IMR-90 (cell line): ENCODE measurements at regions not wholly inside any gene's neighbourhood (a gene's known extent, or its start where the extent isn't known, plus 50 kb on each side); places are given as distances from the start of the nearest gene placed in this dataset.

Source experiments
- ATAC-seq: fragments of 200-7000 bp; cut with Tn5 transposase; 2 replicates; pipeline ENCODE4 v1.9.1; 2020; ENCODE audit warnings: low read depth, mild to moderate bottlenecking, moderate library complexity
- BruUV-seq: library from RNA; stranded (reverse); fragments of 400-500 nt; replicated peaks from 2 replicates; lab custom pipeline; 2021; lab: Mats Ljungman, UMichigan
- CTCF ChIA-PET: fragments of 300-600 bp; formaldehyde crosslinking; extraction: SDS; loops from one replicate; lab custom pipeline; 2021; ENCODE audit warnings: antibody characterized with exemption; lab: Yijun Ruan, JAX
- POLR2A ChIA-PET: fragments of 300-600 bp; sonication (Branson Sonifier 250); formaldehyde crosslinking; loops from one replicate; lab custom pipeline; 2022; ENCODE audit warnings: antibody characterized with exemption; ENCODE audit not compliant: unreplicated experiment; lab: Charles Lee
- DNase-seq: peaks from one replicate; pipeline ENCODE4 v3.0.0; 2013
- H2AFZ ChIP-seq: replicated peaks from 2 replicates; pipeline ENCODE3; 2013; ENCODE audit warnings: low read length, mild to moderate bottlenecking; ENCODE audit not compliant: poor library complexity
- H2AK5ac ChIP-seq: 2 replicates; pipeline ENCODE4 v1.6.1; 2013; ENCODE audit warnings: low read depth, low read length, inconsistent platforms
- H2AK9ac ChIP-seq: replicated peaks from 2 replicates; pipeline ENCODE3; 2013; ENCODE audit warnings: mild to moderate bottlenecking, low read depth, low read length, moderate library complexity; ENCODE audit not compliant: poor library complexity
- H2BK120ac ChIP-seq: 2 replicates; pipeline ENCODE4 v1.6.1; 2013; ENCODE audit warnings: low read depth, low read length, inconsistent platforms
- H2BK15ac ChIP-seq: 3 replicates; pipeline ENCODE4 v1.6.1; 2013; ENCODE audit warnings: low read depth, low read length, inconsistent platforms
- H2BK20ac ChIP-seq: 2 replicates; pipeline ENCODE4 v1.6.1; 2013; ENCODE audit warnings: low read depth, mild to moderate bottlenecking, inconsistent platforms, low read length, moderate library complexity
- H2BK5ac ChIP-seq: 2 replicates; pipeline ENCODE4 v1.6.1; 2013; ENCODE audit warnings: mild to moderate bottlenecking, low read depth, low read length, inconsistent platforms; ENCODE audit not compliant: poor library complexity, severe bottlenecking
- H3K14ac ChIP-seq: replicated peaks from 2 replicates; pipeline ENCODE4 v1.6.1; 2013; ENCODE audit warnings: low read depth, low read length, inconsistent platforms
- H3K18ac ChIP-seq: 2 replicates; pipeline ENCODE4 v1.6.1; 2013; ENCODE audit warnings: low read depth, low read length, control low read depth
- H3K23ac ChIP-seq: 2 replicates; pipeline ENCODE4 v1.6.1; 2013; ENCODE audit warnings: low read depth, low read length, inconsistent platforms
- H3K27ac ChIP-seq: 2 replicates; pipeline ENCODE4 v1.5.1; 2013; ENCODE audit warnings: mild to moderate bottlenecking, control low read depth, low read length; ENCODE audit not compliant: insufficient read depth
- H3K27me3 ChIP-seq: 2 replicates; pipeline ENCODE4 v1.6.1; 2013; ENCODE audit warnings: low read length; ENCODE audit not compliant: control insufficient read depth, insufficient read depth
- H3K36me3 ChIP-seq: 2 replicates; pipeline ENCODE4 v1.6.1; 2013; ENCODE audit warnings: low read length, mixed read lengths; ENCODE audit not compliant: control insufficient read depth, insufficient read depth
- H3K4ac ChIP-seq: 2 replicates; pipeline ENCODE4 v1.6.1; 2013; ENCODE audit warnings: low read depth, low read length, inconsistent platforms
- H3K4me1 ChIP-seq: 2 replicates; pipeline ENCODE4 v1.6.1; 2013; ENCODE audit warnings: low read length, mixed read lengths; ENCODE audit not compliant: control insufficient read depth, insufficient read depth
- H3K4me2 ChIP-seq: 2 replicates; pipeline ENCODE4 v1.6.1; 2013; ENCODE audit warnings: low read depth, mild to moderate bottlenecking, control low read depth, low read length, moderate library complexity
- H3K4me3 ChIP-seq: 2 replicates; pipeline ENCODE4 v1.5.1; 2013; ENCODE audit warnings: low read depth, mild to moderate bottlenecking, control low read depth, low read length, moderate library complexity; ENCODE audit not compliant: insufficient read depth
- H3K56ac ChIP-seq: 2 replicates; pipeline ENCODE4 v1.6.1; 2013; ENCODE audit warnings: low read length, inconsistent platforms; ENCODE audit not compliant: insufficient read depth; ENCODE audit errors: extremely low read depth
- H3K79me1 ChIP-seq, 2 experiments: 2 replicates each; pipeline ENCODE4 v1.6.1; 2013; ENCODE audit warnings: low read length in 2 of 2, inconsistent platforms in 1 of 2, low read depth in 1 of 2
- H3K9ac ChIP-seq: 2 replicates; pipeline ENCODE4 v1.6.1; 2013; ENCODE audit warnings: low read depth, low read length, control low read depth
- H3K9me1 ChIP-seq: 2 replicates; pipeline ENCODE4 v1.6.1; 2013; ENCODE audit warnings: low read length, inconsistent platforms; ENCODE audit not compliant: insufficient read depth
- H3K9me3 ChIP-seq: 2 replicates; pipeline ENCODE4 v1.6.1; 2013; ENCODE audit warnings: low read length; ENCODE audit not compliant: control insufficient read depth, insufficient read depth
- H4K20me1 ChIP-seq: 2 replicates; pipeline ENCODE4 v1.6.1; 2013; ENCODE audit warnings: low read length, inconsistent platforms; ENCODE audit not compliant: insufficient read depth
- H4K5ac ChIP-seq: 2 replicates; pipeline ENCODE4 v1.6.1; 2013; ENCODE audit warnings: mild to moderate bottlenecking, low read depth, low read length, control low read depth
- H4K8ac ChIP-seq, 2 experiments: 2 replicates each; pipeline ENCODE4 v1.6.1; 2013; ENCODE audit warnings: low read depth in 2 of 2, low read length in 2 of 2, control low read depth in 1 of 2, inconsistent platforms in 1 of 2
- H4K91ac ChIP-seq: 2 replicates; pipeline ENCODE4 v1.6.1; 2013; ENCODE audit warnings: low read depth, low read length, inconsistent platforms; ENCODE audit not compliant: insufficient read depth
- BHLHE40 ChIP-seq: fragments of 150-350 bp; IDR thresholded peaks from 2 replicates; pipeline ENCODE4 v1.6.1; 2016; ENCODE audit warnings: mild to moderate bottlenecking, low read depth, low read length
- CEBPB ChIP-seq: IDR thresholded peaks from 2 replicates; pipeline ENCODE4 v1.6.1; 2012; ENCODE audit warnings: low read depth, low read length, improper control_type of control experiment
- CHD1 ChIP-seq: IDR thresholded peaks from 2 replicates; pipeline ENCODE4 v1.6.1; 2012; ENCODE audit warnings: low read depth, low read length, improper control_type of control experiment
- FOS ChIP-seq: fragments of 150-350 bp; IDR thresholded peaks from 2 replicates; pipeline ENCODE4 v1.6.1; 2016; ENCODE audit warnings: low read depth, low read length
- MAFK ChIP-seq: IDR thresholded peaks from 2 replicates; pipeline ENCODE4 v1.6.1; 2012; ENCODE audit warnings: low read depth, low read length, improper control_type of control experiment
- MAZ ChIP-seq: IDR thresholded peaks from 2 replicates; pipeline ENCODE4 v1.6.1; 2012; ENCODE audit warnings: low read depth, mild to moderate bottlenecking, low read length, improper control_type of control experiment, moderate library complexity, borderline replicate concordance
- NFE2L2 ChIP-seq: fragments of 150-350 bp; IDR thresholded peaks from 2 replicates; pipeline ENCODE4 v1.6.1; 2016; ENCODE audit warnings: low read depth, mild to moderate bottlenecking, low read length
- RAD21 ChIP-seq: IDR thresholded peaks from 2 replicates; pipeline ENCODE4 v1.6.1; 2012; ENCODE audit warnings: low read length, improper control_type of control experiment
- RCOR1 ChIP-seq: IDR thresholded peaks from 2 replicates; pipeline ENCODE4 v1.6.1; 2012; ENCODE audit warnings: mild to moderate bottlenecking, low read length, improper control_type of control experiment; ENCODE audit not compliant: insufficient replicate concordance
- RFX5 ChIP-seq: IDR thresholded peaks from 2 replicates; pipeline ENCODE4 v1.8.0; 2012; ENCODE audit warnings: low read depth, mild to moderate bottlenecking, low read length, moderate library complexity
- SMC3 ChIP-seq: fragments of 150-350 bp; IDR thresholded peaks from 2 replicates; pipeline ENCODE4 v1.6.1; 2016; ENCODE audit warnings: low read depth, mild to moderate bottlenecking, antibody characterized with exemption, low read length, moderate library complexity
- WGBS, 2 experiments: methylation state at CpG; one replicate each; pipeline versions ENCODE4 v1.1.5 to v1.1.7; 2013; ENCODE audit warnings: missing lambda C conversion rate in 2 of 2; ENCODE audit not compliant: insufficient read length in 1 of 2; ENCODE audit errors: extremely low coverage in 2 of 2; 5-methylcytosine and 5-hydroxymethylcytosine counted together
- dilution Hi-C: fragments of 300-500 bp; cut with HindIII; formaldehyde crosslinking; loops from one replicate; pipeline ENCODE4 v1.14.3; 2018; ENCODE audit warnings: low sequenced_read_pairs; ENCODE audit not compliant: unreplicated experiment
- in situ Hi-C: fragments of 300-500 bp; cut with MboI; formaldehyde crosslinking; loops from 3 replicates; pipeline ENCODE4 v1.14.3; 2019; ENCODE audit warnings: low sequenced_read_pairs, inconsistent platforms, mixed read lengths
- intact Hi-C: fragments of 100-400 bp; cut with micrococcal nuclease; formaldehyde crosslinking; loops from 2 replicates; pipeline ENCODE4 v1.10.0; 2022
- TF ChIP-seq, protein P1 (sequence below): conservative IDR thresholded peaks from 2 replicates; pipeline ENCODE4 v1.5.1; 2012; ENCODE audit warnings: mild to moderate bottlenecking, low read depth, low read length, improper control_type of control experiment
- TF ChIP-seq, protein P2 (sequence below): fragments of 150-350 bp; IDR thresholded peaks from 2 replicates; pipeline ENCODE4 v1.6.1; 2016; ENCODE audit warnings: low read depth, mild to moderate bottlenecking, low read length, moderate library complexity, borderline replicate concordance
- TF ChIP-seq, protein P3 (sequence below): fragments of 150-350 bp; IDR thresholded peaks from 2 replicates; pipeline ENCODE4 v1.6.1; 2017; ENCODE audit warnings: mild to moderate bottlenecking, antibody characterized with exemption, low read length, low read depth

DNA sequence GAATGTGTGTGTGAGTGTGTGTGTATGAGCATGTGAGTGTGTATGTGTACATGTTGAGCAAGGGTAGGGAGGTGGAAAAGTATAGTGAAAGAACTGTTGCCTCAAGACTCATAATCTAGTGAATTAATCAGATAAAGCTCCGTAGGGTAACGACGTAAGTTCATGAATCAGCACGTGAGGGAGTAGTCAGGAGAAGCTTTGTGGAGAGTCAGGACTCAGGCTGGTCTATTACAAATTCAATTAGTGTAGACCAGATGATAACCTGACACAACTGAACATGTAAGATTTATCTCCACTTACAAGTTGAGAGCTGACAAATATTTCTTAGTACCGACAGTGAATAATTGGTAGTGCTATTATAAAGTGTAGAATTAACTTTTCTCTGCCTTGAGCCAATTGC lies 194.5 kb downstream of the RAD51AP2 start:
- no peak for DNase-seq
- H2BK20ac ChIP-seq = no peak overlapping the region
- TF ChIP-seq FOS (no peak), SMC3 (no peak), RCOR1 (no peak), RAD21 (no peak), MAFK (no peak), NFE2L2 (no peak), MAZ (no peak), RFX5 (no peak), CEBPB (no peak), BHLHE40 (no peak), CHD1 (no peak)
- TF ChIP-seq, protein P1, sequence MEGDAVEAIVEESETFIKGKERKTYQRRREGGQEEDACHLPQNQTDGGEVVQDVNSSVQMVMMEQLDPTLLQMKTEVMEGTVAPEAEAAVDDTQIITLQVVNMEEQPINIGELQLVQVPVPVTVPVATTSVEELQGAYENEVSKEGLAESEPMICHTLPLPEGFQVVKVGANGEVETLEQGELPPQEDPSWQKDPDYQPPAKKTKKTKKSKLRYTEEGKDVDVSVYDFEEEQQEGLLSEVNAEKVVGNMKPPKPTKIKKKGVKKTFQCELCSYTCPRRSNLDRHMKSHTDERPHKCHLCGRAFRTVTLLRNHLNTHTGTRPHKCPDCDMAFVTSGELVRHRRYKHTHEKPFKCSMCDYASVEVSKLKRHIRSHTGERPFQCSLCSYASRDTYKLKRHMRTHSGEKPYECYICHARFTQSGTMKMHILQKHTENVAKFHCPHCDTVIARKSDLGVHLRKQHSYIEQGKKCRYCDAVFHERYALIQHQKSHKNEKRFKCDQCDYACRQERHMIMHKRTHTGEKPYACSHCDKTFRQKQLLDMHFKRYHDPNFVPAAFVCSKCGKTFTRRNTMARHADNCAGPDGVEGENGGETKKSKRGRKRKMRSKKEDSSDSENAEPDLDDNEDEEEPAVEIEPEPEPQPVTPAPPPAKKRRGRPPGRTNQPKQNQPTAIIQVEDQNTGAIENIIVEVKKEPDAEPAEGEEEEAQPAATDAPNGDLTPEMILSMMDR = no peak
- TF ChIP-seq, protein P2, sequence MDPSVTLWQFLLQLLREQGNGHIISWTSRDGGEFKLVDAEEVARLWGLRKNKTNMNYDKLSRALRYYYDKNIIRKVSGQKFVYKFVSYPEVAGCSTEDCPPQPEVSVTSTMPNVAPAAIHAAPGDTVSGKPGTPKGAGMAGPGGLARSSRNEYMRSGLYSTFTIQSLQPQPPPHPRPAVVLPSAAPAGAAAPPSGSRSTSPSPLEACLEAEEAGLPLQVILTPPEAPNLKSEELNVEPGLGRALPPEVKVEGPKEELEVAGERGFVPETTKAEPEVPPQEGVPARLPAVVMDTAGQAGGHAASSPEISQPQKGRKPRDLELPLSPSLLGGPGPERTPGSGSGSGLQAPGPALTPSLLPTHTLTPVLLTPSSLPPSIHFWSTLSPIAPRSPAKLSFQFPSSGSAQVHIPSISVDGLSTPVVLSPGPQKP = no peak
- TF ChIP-seq, protein P3, sequence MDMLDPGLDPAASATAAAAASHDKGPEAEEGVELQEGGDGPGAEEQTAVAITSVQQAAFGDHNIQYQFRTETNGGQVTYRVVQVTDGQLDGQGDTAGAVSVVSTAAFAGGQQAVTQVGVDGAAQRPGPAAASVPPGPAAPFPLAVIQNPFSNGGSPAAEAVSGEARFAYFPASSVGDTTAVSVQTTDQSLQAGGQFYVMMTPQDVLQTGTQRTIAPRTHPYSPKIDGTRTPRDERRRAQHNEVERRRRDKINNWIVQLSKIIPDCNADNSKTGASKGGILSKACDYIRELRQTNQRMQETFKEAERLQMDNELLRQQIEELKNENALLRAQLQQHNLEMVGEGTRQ = no peak
- no peak overlapping the region for H2AK5ac ChIP-seq
- no peak overlapping the region for H4K5ac ChIP-seq
- H3K56ac ChIP-seq = no peak overlapping the region
- H3K27me3 ChIP-seq = no peaks in the 10 kb centered on the region; the same call in 1 of the 2 replicates
- H3K79me1 ChIP-seq = no peaks in the 10 kb centered on the region
- no peak overlapping the region for H4K8ac ChIP-seq
- H2AFZ ChIP-seq = no peak overlapping the region
- H3K9me1 ChIP-seq = no peaks in the 10 kb centered on the region
- no peak overlapping the region for H4K91ac ChIP-seq
- H3K4ac ChIP-seq = no peak overlapping the region
- H3K27ac ChIP-seq = no peak overlapping the region
- ATAC-seq = no peak
- WGBS, 2 experiments = no CpG with 5 or more reads among the region's 5 CpGs
- H3K4me3 ChIP-seq = no peak overlapping the region
- H3K9ac ChIP-seq = no peak overlapping the region
- no peaks in the 10 kb centered on the region for H4K20me1 ChIP-seq
- H3K23ac ChIP-seq = no peak overlapping the region
- H3K4me1 ChIP-seq = no peaks in the 10 kb centered on the region
- POLR2A ChIA-PET = no interaction called here
- dilution Hi-C loops = no loop called here
- no peak overlapping the region for H3K18ac ChIP-seq
- H2BK15ac ChIP-seq = no peak overlapping the region
- no peak overlapping the region for H2AK9ac ChIP-seq
- intact Hi-C loops = no loop called here
- BruUV-seq = no TSS peak
- peak overlapping the region; percentile 23 for H2BK5ac ChIP-seq
- CTCF ChIA-PET = no interaction called here
- in situ Hi-C loops = no loop called here
- H2BK120ac ChIP-seq = no peak overlapping the region
- H3K36me3 ChIP-seq = no peaks in the 10 kb centered on the region
- H3K14ac ChIP-seq = no peak overlapping the region
- no peaks in the 10 kb centered on the region for H3K9me3 ChIP-seq
- H3K4me2 ChIP-seq = no peak overlapping the region
